ENCODE measurements at regions not wholly inside any gene's neighbourhood (a gene's known extent, or its start where the extent isn't known, plus 50 kb on each side); places are given as distances from the start of the nearest gene placed in this dataset.

DNA sequence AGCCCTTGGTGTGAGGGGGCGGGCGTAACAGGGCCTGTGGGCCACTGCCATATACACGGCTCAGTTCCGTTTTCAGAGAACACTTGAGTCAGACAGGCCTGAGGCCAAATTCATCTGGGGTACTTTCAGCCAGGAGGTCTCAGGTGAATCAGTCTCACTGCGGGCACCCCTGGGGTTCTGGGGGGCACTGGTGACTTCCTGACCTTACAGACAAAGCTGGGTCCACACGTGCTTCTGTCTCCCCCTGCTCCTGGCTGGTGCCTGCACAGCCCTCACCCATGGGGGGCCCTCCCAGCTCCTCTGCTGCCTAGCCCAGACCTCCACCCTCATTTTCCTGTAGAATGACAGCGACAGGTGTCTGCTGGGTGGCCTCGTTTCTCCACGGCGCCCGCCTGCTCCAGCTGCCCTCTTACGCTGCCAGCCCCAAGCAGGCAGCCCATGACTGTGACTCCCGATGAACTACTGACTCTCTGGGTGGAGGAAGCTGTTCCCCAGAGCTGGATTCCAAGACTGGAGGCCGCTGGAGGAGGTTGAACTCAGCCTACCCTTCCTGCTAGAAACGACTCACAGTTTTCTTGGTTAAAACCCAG is 374.1 kb upstream of the IRX4 start:
- no peak overlapping the region for H3K18ac ChIP-seq (ENCODE audit: extremely low read depth, low read length)
- H3K23ac ChIP-seq (ENCODE audit: insufficient read length) = no peak overlapping the region
- DNase-seq (ENCODE audit: low read depth in 1 of 2, low spot score in 2 of 2) = no peak
- H2AK5ac ChIP-seq (ENCODE audit: low read depth, low read length) = no peak overlapping the region
- H2BK20ac ChIP-seq (ENCODE audit: low read length) = no peak overlapping the region
- no peak overlapping the region for H2BK12ac ChIP-seq (ENCODE audit: low read depth, low read length)
- no peak overlapping the region for H3K4me3 ChIP-seq (ENCODE audit: extremely low read depth in 1 of 4, insufficient read depth in 2 of 4, low read depth in 3 of 4, low read length in 4 of 4)
- no peak overlapping the region for H3K14ac ChIP-seq (ENCODE audit: insufficient read length)
- no peak overlapping the region for H4K5ac ChIP-seq (ENCODE audit: insufficient read length, low read depth, low read length)
- FAIRE-seq = no peak
- no peak overlapping the region for H2BK120ac ChIP-seq (replicated peaks; ENCODE audit: low read depth, low read length)
- H3K9ac ChIP-seq (replicated peaks in 1 of 4; ENCODE audit: extremely low read depth in 1 of 4, low read depth in 3 of 4, low read length in 3 of 4) = no peak overlapping the region
- H2BK5ac ChIP-seq (ENCODE audit: low read depth, low read length) = no peak overlapping the region
- H3K56ac ChIP-seq (replicated peaks; ENCODE audit: insufficient read length, low read depth, low read length) = no peak overlapping the region
- H3K79me1 ChIP-seq (ENCODE audit: low read depth, low read length) = no peaks in the 10 kb centered on the region
- no peaks in the 10 kb centered on the region for H3K9me3 ChIP-seq (ENCODE audit: insufficient read depth in 2 of 2, low read depth in 1 of 2, low read length in 1 of 2)
- H3K36me3 ChIP-seq (ENCODE audit: control insufficient read depth in 2 of 4, insufficient read depth in 4 of 4, low read length in 3 of 4) = no peaks in the 10 kb centered on the region; a peak in 1 of 8 replicates
- no peaks in the 10 kb centered on the region for H3K27me3 ChIP-seq (replicated peaks in 1 of 4; ENCODE audit: control insufficient read depth in 3 of 4, extremely low read depth in 1 of 4, insufficient read depth in 3 of 4, low read length in 3 of 4)
- ChIA-PET CTCF (ENCODE audit: partially characterized antibody) (interaction anchor here (1.1 kb wide), 1 partner anchor 208 kb away, joined by 3 read pairs; no protein-coding TSS in a partner anchor), POLR2A (ENCODE audit: partially characterized antibody) (no interaction called here)
- H3K79me2 ChIP-seq (ENCODE audit: control insufficient read depth in 1 of 2, insufficient read depth in 2 of 2, low read length in 2 of 2) = no peaks in the 10 kb centered on the region
- peaks cover 0 to 4% of the 10 kb centered on the region in 2 experiments for H4K20me1 ChIP-seq (replicated peaks in 1 of 2; ENCODE audit: control insufficient read depth in 1 of 2, insufficient read depth in 2 of 2, low read length in 2 of 2)
- no peak for TF ChIP-seq CEBPB (IDR thresholded peaks at IDR 0.05; ENCODE audit: low read depth, low read length)
- no peak for TF ChIP-seq SP2 (IDR thresholded peaks at IDR 0.05; ENCODE audit: low read length)
- TF ChIP-seq KDM4A (IDR thresholded peaks at IDR 0.05; ENCODE audit: low read depth, low read length, severe bottlenecking) = no peak
- TF ChIP-seq RXRA (IDR thresholded peaks at IDR 0.05; ENCODE audit: insufficient read depth, low read depth, low read length) = no peak
- TF ChIP-seq MAX (IDR thresholded peaks at IDR 0.05) = no peak
- TF ChIP-seq SIRT6 (IDR thresholded peaks at IDR 0.05; ENCODE audit: low read length) = no peak
- TF ChIP-seq PHF8 (conservative IDR thresholded peaks at IDR 0.05; ENCODE audit: low read depth, low read length) = no peak
- no peak for TF ChIP-seq CBX5 (IDR thresholded peaks at IDR 0.05; ENCODE audit: low read depth, low read length)
- TF ChIP-seq SP1 (IDR thresholded peaks at IDR 0.05; ENCODE audit: low read depth, low read length) = no peak
- no peak for TF ChIP-seq TBP (IDR thresholded peaks at IDR 0.05; ENCODE audit: low read depth, low read length)
- no peak for TF ChIP-seq SAP30 (IDR thresholded peaks at IDR 0.05; ENCODE audit: insufficient read depth, insufficient replicate concordance, low read length)
- no peak for TF ChIP-seq GTF2F1 (IDR thresholded peaks at IDR 0.05; ENCODE audit: borderline replicate concordance, low read depth, low read length)
- H3K4me2 ChIP-seq (ENCODE audit: insufficient read depth in 1 of 2, low read depth in 2 of 2, low read length in 2 of 2) = no peak overlapping the region
- no peak overlapping the region for H2AFZ ChIP-seq (ENCODE audit: low read length)
- H2BK15ac ChIP-seq (ENCODE audit: low read length) = no peak overlapping the region
- no peak overlapping the region for H3K4ac ChIP-seq (replicated peaks; ENCODE audit: insufficient read length, low read depth, low read length)
- no peak overlapping the region for H3K27ac ChIP-seq (ENCODE audit: low read depth, low read length)
- H3K23me2 ChIP-seq (ENCODE audit: low read depth, low read length) = peaks cover 2% of the 10 kb centered on the region; the same call in 1 of the 2 replicates
- H3K4me1 ChIP-seq (replicated peaks in 1 of 4; ENCODE audit: control insufficient read depth in 3 of 4, insufficient read depth in 4 of 4, low read length in 3 of 4) = no peaks in the 10 kb centered on the region; a peak in 1 of 7 replicates
- no peak overlapping the region for H4K8ac ChIP-seq (ENCODE audit: extremely low read depth, insufficient read depth, low read length)
- no peak overlapping the region for H4K91ac ChIP-seq (replicated peaks; ENCODE audit: insufficient read length, low read length)
- 90% methylated on average over 12 of the region's 15 CpGs; no CpG with 5 or more reads in 1 of the 2 experiments for WGBS, 2 experiments (ENCODE audit: extremely low coverage in 1 of 2, insufficient coverage in 1 of 2, insufficient read length in 1 of 2, insufficient replicate concordance in 2 of 2, low coverage in 1 of 2, low lambda C conversion rate in 2 of 2, missing lambda C conversion rate in 1 of 2)

All from H1 (cell line).